Omental fat pad (tissue), 3 donors: ENCODE measurements at regions not wholly inside any gene's neighbourhood (a gene's known extent, or its start where the extent isn't known, plus 50 kb on each side); places are given as distances from the start of the nearest gene placed in this dataset.

Source experiments
- ATAC-seq: fragments of 150-250 bp; one replicate; pipeline ENCODE4 v1.9.1; 2016; ENCODE audit warnings: mild to moderate bottlenecking, moderate library complexity; ENCODE audit not compliant: low FRiP score
- DNase-seq: peaks from one replicate; pipeline ENCODE4 v3.0.0-alpha.2; 2019; ENCODE audit warnings: low spot score
- CTCF ChIP-seq, 3 donors: fragments of 450-650 bp; IDR thresholded peaks; one replicate each; pipeline ENCODE4 v1.5.1; 2016 to 2017; ENCODE audit warnings: antibody characterized with exemption in 3 of 3, mild to moderate bottlenecking in 3 of 3, moderate library complexity in 2 of 3

- DNase-seq (no peak), ATAC-seq (no peak)
- TF ChIP-seq CTCF (IDR thresholded peaks at IDR 0.05): no peak
Observed at GRCh38 chr17:69898601-69899000, 176.4 kb upstream of the KCNJ16 start.

DNA sequence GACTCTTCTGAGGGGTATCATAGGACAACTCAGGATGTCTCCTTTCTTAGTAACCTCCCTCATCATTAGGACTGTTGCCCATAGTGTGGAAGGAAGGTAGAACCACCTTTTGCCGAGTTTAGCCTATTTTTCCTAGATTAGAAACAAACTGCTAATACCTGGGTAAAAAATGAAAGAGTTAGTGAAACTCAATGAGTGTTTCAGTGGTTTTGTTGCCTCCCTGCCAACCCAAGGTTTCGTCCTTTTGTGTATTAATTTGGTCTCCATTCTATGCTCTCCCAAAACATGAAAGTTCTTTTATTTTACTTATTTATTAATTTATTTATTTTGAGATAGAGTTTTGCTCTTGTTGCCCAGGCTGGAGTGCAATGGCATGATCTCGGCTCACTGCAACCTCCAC, 174.9 kb upstream of the KCNJ16 start:
- no peak for TF ChIP-seq CTCF (IDR thresholded peaks at IDR 0.05)
- ATAC-seq (no peak), DNase-seq (no peak)

- ATAC-seq (no peak), DNase-seq (no peak)
- no peak for TF ChIP-seq CTCF (IDR thresholded peaks at IDR 0.05)
Observed at GRCh38 chr17:69900829-69901228, 174.2 kb upstream of the KCNJ16 start.

GRCh38 chr17:69906306-69906705, 168.7 kb upstream of the KCNJ16 start:
- DNase-seq: no peak
- no peak for ATAC-seq
- TF ChIP-seq CTCF (IDR thresholded peaks at IDR 0.05): no peak

GRCh38 chr17:69907132-69907847, 167.7 kb upstream of the KCNJ16 start:
- no peak for ATAC-seq
- no peak for DNase-seq

GRCh38 chr17:69908626-69909368, 166.2 kb upstream of the KCNJ16 start:
- no peak for DNase-seq
- ATAC-seq: no peak
- TF ChIP-seq CTCF (IDR thresholded peaks at IDR 0.05): no peak

More at GRCh38 chr17:69907132-69907847, 167.7 kb upstream of the KCNJ16 start:
- no peak for TF ChIP-seq CTCF (IDR thresholded peaks at IDR 0.05)

GRCh38 chr17:69909389-69909788, 165.6 kb upstream of the KCNJ16 start:
- no peak for DNase-seq
- no peak for ATAC-seq
- TF ChIP-seq CTCF (IDR thresholded peaks at IDR 0.05): no peak
